HEK293 (cell line): ENCODE measurements at regions not wholly inside any gene's neighbourhood (a gene's known extent, or its start where the extent isn't known, plus 50 kb on each side); places are given as distances from the start of the nearest gene placed in this dataset.

ENCODE experiments used
- CTCF ChIP-seq: fragments of 450-650 bp; formaldehyde crosslinking; IDR thresholded peaks from 2 replicates; pipeline ENCODE4 v1.5.1; 2016; ENCODE audit warnings: missing biosample characterization, missing genetic modification characterization
- WT1 ChIP-seq: fragments of 450-650 bp; formaldehyde crosslinking; IDR thresholded peaks from 2 replicates; pipeline ENCODE4 v1.5.1; 2016; ENCODE audit warnings: missing biosample characterization, missing genetic modification characterization
- ZBTB44 ChIP-seq: fragments of 450-650 bp; IDR thresholded peaks from 2 replicates; pipeline ENCODE4 v1.5.1; 2018; ENCODE audit warnings: missing biosample characterization, mild to moderate bottlenecking, missing genetic modification characterization

GRCh38 chr3:115420086-115420485 is 203.2 kb upstream of the GAP43 start:
- TF ChIP-seq WT1 (tag by site-specific recombination) (no peak), ZBTB44 (tag by site-specific recombination) (no peak), CTCF (no peak)
